ENCODE measurements at regions not wholly inside any gene's neighbourhood (a gene's known extent, or its start where the extent isn't known, plus 50 kb on each side); places are given as distances from the start of the nearest gene placed in this dataset.

DNA sequence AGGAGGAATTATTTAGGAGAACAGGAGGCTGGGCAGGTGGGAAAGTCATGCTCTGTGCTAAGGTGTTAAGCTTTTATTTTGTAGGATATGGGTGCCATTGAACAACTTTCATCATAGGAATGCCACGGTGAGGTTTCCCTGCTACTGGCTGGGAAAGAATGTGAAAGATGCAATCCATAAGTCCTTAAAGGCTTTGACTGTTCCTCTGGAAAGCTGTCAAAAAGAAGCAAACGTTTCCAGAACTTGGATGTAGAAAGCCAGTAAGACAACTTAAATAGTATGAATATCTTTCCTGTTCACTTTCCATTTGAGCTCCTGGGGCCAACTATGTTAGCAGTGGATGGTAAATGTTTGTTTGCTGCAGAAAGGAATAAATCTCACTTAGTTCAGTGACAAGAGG, 574.4 kb downstream of the RNF144B start:
- DNase-seq (ENCODE audit: low read depth in 3 of 3): no peak

DNA sequence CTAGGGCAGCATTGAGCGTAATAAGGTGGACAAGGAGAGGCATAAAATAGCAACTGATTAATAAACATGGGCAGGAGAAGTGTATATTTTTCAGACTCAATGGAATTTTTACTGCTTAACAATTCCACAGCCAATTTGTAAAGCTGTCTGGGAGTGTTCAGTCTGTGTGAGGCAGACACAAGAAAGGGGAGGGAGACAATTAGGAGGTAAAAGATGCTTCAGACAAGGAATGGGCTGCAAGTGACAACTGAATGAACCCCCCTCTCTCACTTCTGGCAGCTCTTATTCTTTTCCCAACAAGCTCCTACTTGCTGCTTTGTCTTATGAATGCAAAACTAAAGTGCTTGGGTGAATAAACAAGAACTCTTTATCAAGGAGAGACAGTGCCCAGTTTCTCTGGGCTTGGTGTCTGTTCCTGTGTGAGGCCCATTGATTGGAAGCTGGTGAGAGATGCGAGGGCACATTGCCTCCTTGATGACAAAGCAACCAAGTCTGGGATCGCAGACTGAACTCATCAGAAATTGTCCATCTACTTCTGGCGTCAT, 575.3 kb downstream of the RNF144B start:
- no peak for DNase-seq (ENCODE audit: low read depth in 3 of 3)

GRCh38 chr6:18963439-18963838, 576.3 kb downstream of the RNF144B start:
- no peak for DNase-seq (ENCODE audit: low read depth in 3 of 3)

DNA sequence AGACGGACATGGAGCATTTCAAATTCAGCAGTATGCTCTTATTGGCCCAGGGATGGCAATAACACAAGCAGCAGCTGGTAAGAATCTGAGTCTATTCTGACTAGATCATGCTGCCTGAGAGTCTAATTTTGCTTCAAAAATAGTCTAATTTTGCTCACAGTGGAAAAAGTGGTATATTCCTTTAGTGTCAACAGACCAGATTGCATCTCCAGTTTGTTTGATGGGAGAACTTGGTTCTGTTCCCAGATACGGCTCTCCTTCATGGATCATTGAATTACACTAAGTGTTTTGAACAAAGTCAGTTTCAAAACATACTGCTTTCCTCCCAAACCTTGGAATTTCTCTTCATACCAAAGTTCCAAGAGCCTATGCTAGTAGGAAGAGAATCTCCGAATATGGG, 586.1 kb downstream of the RNF144B start:
- DNase-seq (ENCODE audit: low read depth in 3 of 3): no peak

DNA sequence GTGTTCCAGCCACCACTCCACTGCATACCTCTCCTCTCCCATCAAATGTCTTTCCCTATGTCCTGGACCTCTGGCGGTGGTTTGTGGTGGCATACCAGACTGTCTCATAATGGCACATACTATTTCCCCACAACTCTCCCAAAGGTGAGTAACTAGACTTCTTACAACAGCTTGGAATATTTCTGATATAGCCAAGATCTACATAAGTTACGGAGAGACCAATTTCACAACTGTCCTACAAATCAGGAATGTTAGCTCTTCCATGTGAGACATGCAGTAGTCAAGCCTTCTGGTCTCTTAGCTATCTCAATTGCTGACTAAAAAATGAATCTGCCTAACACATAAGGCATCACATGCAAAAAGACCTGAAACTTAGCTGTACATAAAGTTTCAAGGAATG, 588.9 kb downstream of the RNF144B start:
- no peak for DNase-seq (ENCODE audit: low read depth in 3 of 3)

GRCh38 chr6:18976966-18977365, 589.8 kb downstream of the RNF144B start:
- no peak for DNase-seq (ENCODE audit: low read depth in 3 of 3)

DNA sequence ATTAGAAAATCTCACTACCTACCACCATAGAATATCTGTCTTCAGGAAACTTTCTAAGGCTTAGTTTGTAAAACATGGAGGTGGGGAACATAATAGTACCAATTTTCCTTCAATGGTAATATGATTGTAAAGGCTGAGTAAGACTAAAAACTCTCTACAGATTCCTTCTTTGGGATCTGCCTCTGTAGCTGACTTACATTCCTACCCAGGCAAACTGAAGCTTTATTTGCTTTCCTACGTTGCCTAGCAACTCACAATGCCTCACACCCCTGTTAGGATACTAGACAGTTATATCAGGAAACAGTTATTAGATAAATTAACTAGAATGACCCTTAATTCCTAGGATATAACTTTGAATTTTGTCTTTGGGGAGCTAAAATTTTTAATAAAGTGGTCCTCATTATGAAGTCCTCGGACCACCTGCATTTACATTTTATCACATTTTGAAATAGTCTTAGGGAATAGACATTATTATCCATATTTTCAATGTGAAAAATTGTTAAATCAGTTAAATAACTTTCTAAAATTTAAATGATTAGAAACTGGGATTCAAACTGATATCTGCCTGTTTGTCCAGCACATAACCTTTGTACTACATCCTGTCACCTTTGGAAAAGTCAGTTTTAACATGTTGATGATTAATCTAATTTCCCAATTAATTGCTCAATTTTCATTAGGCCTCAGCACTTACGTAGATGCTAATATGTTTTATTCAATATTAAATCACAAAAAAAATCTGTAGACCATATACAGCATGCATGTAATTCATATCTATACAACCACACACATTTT, 591.4 kb downstream of the RNF144B start:
- DNase-seq (ENCODE audit: low read depth in 3 of 3): no peak

- DNase-seq (ENCODE audit: low read depth in 3 of 3): no peak
These were observed 597.9 kb downstream of the RNF144B start for GRCh38 chr6:18985061-18985460.

DNA sequence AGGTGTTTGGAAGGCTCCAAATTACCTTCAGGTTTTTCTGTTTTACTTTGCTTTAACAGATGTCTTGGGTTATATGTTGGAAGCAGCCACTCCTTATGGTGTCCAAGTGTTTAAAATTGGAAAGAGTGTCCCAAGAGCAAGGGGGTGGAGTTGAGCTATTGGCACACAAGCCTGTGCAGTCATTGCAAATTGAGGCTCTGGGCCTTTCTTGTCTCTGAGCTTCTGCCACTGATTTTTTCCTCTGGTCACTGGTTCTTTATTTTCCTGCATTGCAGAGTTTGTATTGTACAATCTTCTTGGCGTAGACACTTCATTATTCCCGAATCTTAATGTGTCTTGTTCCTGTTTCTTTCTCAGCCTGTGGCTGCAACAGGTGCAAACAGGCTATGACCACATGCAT, 598.8 kb downstream of the RNF144B start:
- no peak for DNase-seq (ENCODE audit: low read depth in 3 of 3)

DNA sequence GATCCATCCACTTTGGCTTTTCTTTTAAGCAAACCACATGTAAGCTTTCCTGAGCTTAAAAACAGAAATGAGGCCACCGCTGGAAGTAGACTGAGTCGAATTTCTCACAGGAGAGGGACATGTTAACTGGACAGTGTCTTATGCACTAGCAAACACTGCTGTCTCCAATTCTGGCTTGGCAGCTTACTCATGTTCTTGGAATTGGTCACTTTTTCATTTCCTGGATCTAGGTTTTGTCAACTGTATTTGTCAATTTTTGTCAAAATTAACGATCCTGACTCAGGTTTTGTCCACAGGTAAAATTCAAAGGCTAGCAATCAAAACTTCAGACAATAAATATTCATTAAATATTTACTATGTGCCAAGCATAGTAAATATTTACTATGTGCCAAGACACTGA, 601.5 kb downstream of the RNF144B start:
- DNase-seq (ENCODE audit: low read depth in 3 of 3): no peak

- DNase-seq (ENCODE audit: low read depth in 3 of 3): peak in 1 of 3 experiments; percentile 19
These were observed 603.2 kb downstream of the RNF144B start for GRCh38 chr6:18990059-18990978.

DNA sequence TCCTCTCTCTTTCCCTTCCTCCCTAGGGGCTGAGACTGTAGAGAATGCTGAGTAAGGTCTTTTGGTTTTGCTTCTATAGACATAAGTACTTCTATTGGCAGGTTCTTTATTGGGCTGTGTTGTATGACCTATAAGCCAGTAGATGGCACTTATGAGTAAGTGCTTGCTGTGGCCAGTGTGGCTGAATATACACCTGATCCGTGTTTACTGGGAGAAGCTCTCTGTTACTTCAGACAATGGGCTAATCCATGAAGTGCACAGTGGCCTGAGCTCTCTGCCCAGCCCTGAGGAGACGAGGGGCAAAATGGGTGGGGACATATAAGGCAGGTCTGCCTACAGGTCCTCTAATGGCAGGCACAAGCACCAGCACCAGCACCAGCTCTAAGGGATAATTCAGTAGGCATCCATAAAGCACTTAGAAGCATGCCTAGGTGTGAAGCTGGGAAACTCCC, 610.3 kb downstream of the RNF144B start:
- DNase-seq (ENCODE audit: low read depth in 3 of 3): no peak

- DNase-seq (ENCODE audit: low read depth in 3 of 3): no peak
These were observed 615.9 kb downstream of the RNF144B start for GRCh38 chr6:19002976-19003560.

DNA sequence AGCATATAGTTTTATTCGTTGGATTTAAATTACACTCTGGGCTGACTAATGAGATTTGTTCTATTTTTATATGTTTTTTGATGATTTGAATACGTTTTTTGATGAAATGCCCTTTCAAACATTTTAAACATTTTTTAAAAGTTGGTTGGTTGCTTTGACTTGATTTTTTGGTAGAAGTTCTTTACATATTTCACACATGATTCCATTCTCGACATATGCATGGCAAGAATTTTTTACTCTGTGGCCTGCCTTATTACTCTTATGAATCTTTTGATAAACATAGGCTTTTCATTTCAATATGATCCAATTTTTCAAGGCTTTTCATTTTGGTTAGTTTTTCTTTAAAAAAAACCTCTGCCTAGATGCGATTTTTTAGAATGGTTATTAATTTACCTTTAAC, 617.0 kb downstream of the RNF144B start:
- no peak for DNase-seq (ENCODE audit: low read depth in 3 of 3)

DNA sequence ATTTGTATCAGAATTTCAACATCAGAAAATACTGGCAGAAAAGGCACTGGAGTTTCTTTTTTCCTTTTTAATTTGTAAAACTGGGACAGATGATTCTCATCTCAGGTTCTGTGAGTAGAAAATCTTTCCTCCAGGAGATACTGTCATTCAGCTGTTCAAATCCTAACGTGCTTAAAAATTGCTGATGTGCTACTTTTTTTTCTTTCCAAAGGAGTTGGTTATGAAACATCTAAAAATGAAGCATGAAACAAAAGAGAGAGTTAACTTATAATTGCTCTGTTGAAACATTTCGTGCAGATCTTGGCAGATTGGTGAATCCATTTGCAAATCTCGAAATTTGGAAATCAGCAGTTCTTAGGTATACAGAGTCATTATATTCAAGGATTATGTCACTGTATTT, 622.6 kb downstream of the RNF144B start:
- DNase-seq (ENCODE audit: low read depth in 3 of 3): no peak

DNA sequence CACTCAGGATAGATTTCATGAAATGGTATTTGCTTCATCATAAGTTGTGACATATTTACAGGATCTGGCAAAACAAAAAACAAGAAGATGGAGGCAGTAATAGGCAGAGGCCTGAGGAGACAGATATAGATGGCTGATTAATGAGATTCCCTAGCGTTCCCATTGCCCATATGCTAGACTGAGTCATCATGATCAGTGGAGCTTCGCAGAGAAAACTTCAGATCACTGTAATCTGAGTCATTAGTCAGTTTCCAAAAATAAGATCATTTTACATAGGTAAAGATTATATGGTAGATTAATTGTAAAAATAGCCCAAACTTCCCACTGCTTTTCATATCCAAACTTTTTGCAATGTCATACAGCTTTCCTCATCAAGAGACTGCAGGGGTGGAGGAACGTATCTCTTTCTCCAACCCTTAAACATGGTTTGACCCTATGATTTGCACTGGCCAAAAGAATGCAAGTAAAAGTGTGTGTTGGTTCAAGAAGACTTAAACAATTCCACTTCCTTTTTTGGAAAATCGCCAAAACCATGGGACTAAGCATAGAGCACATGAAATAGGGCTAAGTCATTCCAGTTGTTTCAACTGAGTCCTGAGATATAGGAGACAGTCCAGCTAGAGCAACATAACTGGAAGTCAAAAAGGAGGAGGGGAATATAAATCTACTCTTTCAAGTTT, 626.0 kb downstream of the RNF144B start:
- DNase-seq (ENCODE audit: low read depth in 3 of 3): no peak

DNA sequence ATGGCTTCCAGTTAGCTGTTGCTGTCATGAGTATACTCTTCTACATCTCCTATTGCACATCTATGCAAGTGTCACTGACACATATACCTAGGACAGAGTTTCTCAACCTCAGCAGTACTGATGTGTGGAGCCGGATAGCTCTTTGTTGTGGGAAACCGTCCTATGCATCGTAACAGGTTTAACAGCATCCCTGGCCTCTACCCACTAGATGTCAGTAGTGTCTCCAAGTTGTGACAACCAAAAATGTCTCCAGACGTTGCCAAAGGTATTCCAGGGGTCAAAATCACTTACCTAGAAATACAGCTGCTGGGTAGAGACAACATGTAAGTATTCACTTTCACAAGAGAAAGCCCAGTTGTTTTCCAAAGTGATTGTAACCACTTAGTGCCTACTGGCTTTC, 637.6 kb downstream of the RNF144B start:
- no peak for DNase-seq (ENCODE audit: low read depth in 3 of 3)

DNA sequence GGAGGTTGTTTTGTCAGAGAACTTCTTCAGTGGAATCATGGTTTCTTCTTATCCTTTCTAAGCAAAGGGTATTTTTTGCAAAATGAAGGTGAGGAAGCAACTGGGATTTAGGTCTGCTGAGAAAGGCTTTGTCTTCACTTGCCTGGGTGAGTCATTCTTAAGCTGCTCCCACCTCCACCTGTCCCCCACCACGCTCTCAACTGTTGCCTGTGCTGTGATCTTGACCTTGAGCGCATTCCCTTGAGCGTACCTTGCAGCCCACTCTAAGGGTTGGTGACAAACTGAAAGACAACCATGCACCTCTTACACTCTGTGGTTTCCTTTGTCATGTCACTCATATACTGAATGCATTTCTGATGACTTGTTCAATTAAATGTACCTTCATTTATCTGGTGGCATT, 641.1 kb downstream of the RNF144B start:
- no peak for DNase-seq (ENCODE audit: low read depth in 3 of 3)

DNA sequence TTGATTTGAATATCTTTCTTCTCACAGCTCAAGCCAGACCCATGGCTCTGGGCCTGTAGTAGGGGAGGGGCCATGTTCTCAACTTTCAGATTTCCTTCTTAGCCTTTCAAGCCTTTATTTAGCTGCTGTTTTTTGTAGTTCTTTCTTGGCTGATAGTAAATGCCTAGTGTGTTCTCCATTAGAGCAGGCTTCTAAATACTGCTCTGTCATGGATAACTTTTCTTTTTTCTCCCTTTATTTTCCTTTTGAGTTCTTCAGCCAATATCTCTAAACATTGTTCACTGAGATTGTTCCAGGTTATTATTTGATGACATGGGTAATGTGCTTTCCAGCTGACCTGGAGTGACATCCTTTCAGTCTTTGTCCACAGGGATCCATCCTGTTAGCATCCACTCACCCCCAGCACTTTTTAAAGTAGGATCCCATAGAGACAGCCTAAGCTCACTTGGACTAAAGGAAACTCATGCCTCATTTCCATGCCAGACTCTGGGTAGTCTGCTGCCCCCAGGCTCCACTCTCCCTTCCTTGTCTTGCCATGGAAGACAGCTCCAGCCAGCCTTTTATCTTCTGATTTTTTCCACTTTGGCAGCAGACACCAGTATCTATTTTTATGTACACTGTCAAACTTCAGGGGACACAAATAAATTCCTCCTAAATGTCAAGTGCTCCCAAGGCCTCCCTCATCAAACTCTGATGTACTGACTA, 645.6 kb downstream of the RNF144B start:
- DNase-seq (ENCODE audit: low read depth in 3 of 3): no peak

DNA sequence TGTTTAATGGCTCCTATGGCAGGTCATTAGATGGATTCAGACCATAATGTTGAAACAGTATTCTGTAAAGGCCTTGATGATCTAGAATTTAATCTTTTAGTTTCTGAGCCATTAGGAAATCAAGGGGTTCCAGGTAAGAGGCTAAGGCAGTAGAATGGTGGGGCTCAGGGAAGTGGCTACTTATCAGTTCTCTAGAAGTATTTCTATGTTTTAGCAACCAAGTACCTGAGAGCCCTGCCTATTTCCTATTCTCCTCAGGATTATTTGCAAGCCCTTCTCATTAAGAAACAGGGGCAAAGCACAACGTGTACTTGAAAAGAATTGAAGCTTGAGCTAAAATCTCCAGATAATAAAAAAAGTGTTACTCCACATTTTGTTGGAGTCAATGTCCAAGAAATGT, 646.5 kb downstream of the RNF144B start:
- DNase-seq (ENCODE audit: low read depth in 3 of 3): no peak

GRCh38 chr6:19034986-19035385, 647.8 kb downstream of the RNF144B start:
- DNase-seq (ENCODE audit: low read depth in 3 of 3): no peak

Data from stimulated activated CD4-positive, alpha-beta T cell treated with anti-CD3 and anti-CD28 coated beads, TNF-alpha, amount 100 ng/mL, for 24 hours (primary cell).